Thoracic aorta (tissue), 2 donors: ENCODE measurements at regions not wholly inside any gene's neighbourhood (a gene's known extent, or its start where the extent isn't known, plus 50 kb on each side); places are given as distances from the start of the nearest gene placed in this dataset.

ENCODE experiments used
- ATAC-seq: fragments of 150-250 bp; one replicate; pipeline ENCODE4 v1.8.0; 2017; ENCODE audit warnings: low read depth; ENCODE audit not compliant: insufficient number of reproducible peaks, low FRiP score
- DNase-seq: peaks from one replicate; pipeline ENCODE4 v3.0.0-alpha.2; 2020; ENCODE audit warnings: low spot score
- H3K27ac ChIP-seq, 2 donors: fragments of 200-600 bp; sonication (generic); 1 replicate in 1 of 2; 2 replicates in 1 of 2; pipeline ENCODE4 v1.5.1; 2016; ENCODE audit warnings: mild to moderate bottlenecking in 2 of 2, moderate library complexity in 2 of 2
- H3K27me3 ChIP-seq: fragments of 200-600 bp; sonication (generic); replicated peaks from 2 replicates; pipeline ENCODE4 v1.6.0; 2016; ENCODE audit warnings: mild to moderate bottlenecking; ENCODE audit not compliant: insufficient read depth
- H3K36me3 ChIP-seq: fragments of 200-600 bp; sonication (generic); one replicate; pipeline ENCODE4 v1.5.1; 2016
- H3K4me1 ChIP-seq, 2 donors: fragments of 200-600 bp; sonication (generic); 1 replicate in 1 of 2; 2 replicates in 1 of 2; pipeline versions ENCODE4 v1.5.1 to v1.6.0; 2016; ENCODE audit warnings: low read depth in 2 of 2, mild to moderate bottlenecking in 1 of 2; ENCODE audit not compliant: control insufficient read depth in 1 of 2
- H3K4me3 ChIP-seq: fragments of 200-600 bp; sonication (generic); 2 replicates; pipeline ENCODE4 v1.5.1; 2016; ENCODE audit warnings: mild to moderate bottlenecking
- H3K9me3 ChIP-seq: fragments of 200-600 bp; sonication (generic); 2 replicates; pipeline ENCODE4 v1.5.1; 2016
- TF ChIP-seq, protein P1 (sequence below): fragments of 200-600 bp; sonication (generic); IDR thresholded peaks from one replicate; pipeline ENCODE4 v1.5.1; 2019; ENCODE audit warnings: antibody characterized with exemption

- no peaks in the 10 kb centered on the region for H3K36me3 ChIP-seq
- ATAC-seq (no peak), DNase-seq (no peak)
- no peak overlapping the region for H3K27ac ChIP-seq
- TF ChIP-seq, protein P1, sequence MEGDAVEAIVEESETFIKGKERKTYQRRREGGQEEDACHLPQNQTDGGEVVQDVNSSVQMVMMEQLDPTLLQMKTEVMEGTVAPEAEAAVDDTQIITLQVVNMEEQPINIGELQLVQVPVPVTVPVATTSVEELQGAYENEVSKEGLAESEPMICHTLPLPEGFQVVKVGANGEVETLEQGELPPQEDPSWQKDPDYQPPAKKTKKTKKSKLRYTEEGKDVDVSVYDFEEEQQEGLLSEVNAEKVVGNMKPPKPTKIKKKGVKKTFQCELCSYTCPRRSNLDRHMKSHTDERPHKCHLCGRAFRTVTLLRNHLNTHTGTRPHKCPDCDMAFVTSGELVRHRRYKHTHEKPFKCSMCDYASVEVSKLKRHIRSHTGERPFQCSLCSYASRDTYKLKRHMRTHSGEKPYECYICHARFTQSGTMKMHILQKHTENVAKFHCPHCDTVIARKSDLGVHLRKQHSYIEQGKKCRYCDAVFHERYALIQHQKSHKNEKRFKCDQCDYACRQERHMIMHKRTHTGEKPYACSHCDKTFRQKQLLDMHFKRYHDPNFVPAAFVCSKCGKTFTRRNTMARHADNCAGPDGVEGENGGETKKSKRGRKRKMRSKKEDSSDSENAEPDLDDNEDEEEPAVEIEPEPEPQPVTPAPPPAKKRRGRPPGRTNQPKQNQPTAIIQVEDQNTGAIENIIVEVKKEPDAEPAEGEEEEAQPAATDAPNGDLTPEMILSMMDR: no peak
- peaks cover 1 to 22% of the 10 kb centered on the region in 2 donors for H3K4me1 ChIP-seq
- no peaks in the 10 kb centered on the region for H3K27me3 ChIP-seq
- H3K9me3 ChIP-seq: peaks cover 4% of the 10 kb centered on the region
- H3K4me3 ChIP-seq: no peak overlapping the region
Observed at GRCh38 chr2:217326238-217327022, 466.6 kb upstream of the TNP1 start.

DNA sequence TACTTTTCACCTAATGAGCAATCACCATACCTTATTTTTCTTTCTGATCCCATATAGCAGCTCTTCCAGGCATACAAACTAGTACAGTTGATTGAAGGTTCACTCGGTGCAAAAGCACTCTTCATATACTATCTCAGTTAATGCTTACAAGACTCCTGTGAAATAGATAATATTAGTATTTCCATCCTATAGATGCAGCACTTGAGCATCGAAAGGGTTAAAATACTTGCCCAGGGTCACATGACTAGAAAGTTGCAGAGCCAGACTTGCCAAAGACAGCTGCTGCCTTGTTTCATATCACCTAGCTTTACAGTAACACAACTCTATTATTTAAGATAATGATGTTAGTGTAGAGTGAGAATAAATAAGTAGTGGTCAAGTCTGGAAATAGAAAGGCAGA, 466.0 kb upstream of the TNP1 start:
- no peak overlapping the region for H3K27ac ChIP-seq
- no peak for ATAC-seq
- peaks cover 0 to 16% of the 10 kb centered on the region in 2 donors for H3K4me1 ChIP-seq
- H3K4me3 ChIP-seq: no peak overlapping the region
- TF ChIP-seq, protein P1: no peak
- H3K27me3 ChIP-seq: no peaks in the 10 kb centered on the region
- no peak for DNase-seq
- H3K9me3 ChIP-seq: peaks cover 4% of the 10 kb centered on the region
- no peaks in the 10 kb centered on the region for H3K36me3 ChIP-seq

DNA sequence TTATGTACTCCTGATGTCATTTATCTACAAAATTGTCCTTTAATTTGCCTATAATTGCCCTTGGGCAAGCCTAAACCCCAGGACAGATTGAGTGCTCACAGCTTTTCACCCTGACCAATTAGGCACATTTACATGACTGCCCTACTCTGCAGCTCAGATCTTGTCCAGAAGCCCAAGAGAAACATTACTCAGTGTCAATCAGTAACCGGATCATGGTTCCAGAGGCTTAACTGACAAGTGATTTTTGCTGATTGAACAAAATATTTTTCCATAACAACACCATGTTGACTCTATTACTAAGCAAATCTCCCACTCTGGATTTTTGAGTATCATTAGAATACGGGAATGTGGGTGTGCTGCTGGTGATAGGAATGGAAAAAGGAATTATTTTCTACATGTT, 465.4 kb upstream of the TNP1 start:
- no peak for DNase-seq
- Histone ChIP-seq H3K4me1 (peaks cover 0 to 11% of the 10 kb centered on the region in 2 donors), H3K36me3 (no peaks in the 10 kb centered on the region), H3K27ac (no peak overlapping the region), H3K4me3 (no peak overlapping the region), H3K27me3 (no peaks in the 10 kb centered on the region), H3K9me3 (peaks cover 4% of the 10 kb centered on the region)
- ATAC-seq: no peak
- TF ChIP-seq, protein P1: no peak

DNA sequence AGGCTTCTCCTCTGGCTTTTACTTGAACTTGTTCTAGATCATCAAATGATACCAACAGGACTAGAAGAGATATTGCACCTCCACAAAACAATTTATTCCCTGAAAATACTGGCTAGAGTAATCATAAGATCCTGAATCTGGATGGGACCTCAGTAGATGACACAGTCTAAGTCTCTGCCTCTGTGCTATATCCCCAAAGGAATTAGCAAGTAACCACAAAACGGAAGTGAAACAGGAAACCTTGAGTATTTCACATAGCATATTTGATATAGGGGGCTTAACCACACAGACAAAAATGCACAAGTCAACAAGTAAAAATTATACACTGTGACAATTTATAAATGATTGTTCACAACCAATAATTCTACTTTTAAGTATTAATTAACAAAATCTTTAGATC, 456.9 kb upstream of the TNP1 start:
- Histone ChIP-seq H3K36me3 (no peaks in the 10 kb centered on the region), H3K4me1 (no peaks in the 10 kb centered on the region), H3K9me3 (no peaks in the 10 kb centered on the region), H3K27ac (no peak overlapping the region), H3K4me3 (no peak overlapping the region), H3K27me3 (no peaks in the 10 kb centered on the region)
- TF ChIP-seq, protein P1: no peak
- ATAC-seq (no peak), DNase-seq (no peak)

DNA sequence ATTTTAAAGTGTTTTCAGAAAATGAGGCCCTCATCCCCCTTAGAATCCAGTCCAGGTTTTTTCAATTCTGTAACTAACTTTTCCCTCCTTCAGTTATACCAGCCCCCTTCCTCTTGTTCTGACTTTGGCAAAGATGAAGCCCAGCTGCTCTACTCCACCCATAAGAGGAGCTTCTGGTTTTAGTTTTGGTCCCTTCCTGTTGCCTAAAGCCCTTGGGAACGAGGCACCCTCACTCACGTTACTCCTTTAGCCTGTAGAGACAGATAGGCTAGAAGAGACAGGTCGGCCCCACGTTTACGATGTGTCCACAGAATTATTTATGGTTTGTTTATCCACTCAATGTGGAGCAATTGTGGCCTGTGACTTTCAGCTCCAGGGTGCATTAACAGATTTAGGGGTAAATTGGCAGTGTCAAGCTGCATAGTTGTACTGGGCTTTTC, 454.2 kb upstream of the TNP1 start:
- H3K9me3 ChIP-seq: no peaks in the 10 kb centered on the region
- no peaks in the 10 kb centered on the region for H3K27me3 ChIP-seq
- H3K36me3 ChIP-seq: no peaks in the 10 kb centered on the region
- DNase-seq (no peak), ATAC-seq (no peak)
- TF ChIP-seq, protein P1: no peak
- H3K4me3 ChIP-seq: no peak overlapping the region
- no peaks in the 10 kb centered on the region for H3K4me1 ChIP-seq
- no peak overlapping the region for H3K27ac ChIP-seq
